SK-N-SH (cell line): ENCODE measurements at regions not wholly inside any gene's neighbourhood (a gene's known extent, or its start where the extent isn't known, plus 50 kb on each side); places are given as distances from the start of the nearest gene placed in this dataset.

ENCODE experiments used
- CTCF ChIA-PET: fragments of 300-600, 350-600 bp; formaldehyde crosslinking; extraction: SDS; loops from one replicate; lab custom pipeline; 2021; lab: Yijun Ruan, JAX
- POLR2A ChIA-PET: fragments of 350-600 bp; sonication (Branson Sonifier 250); formaldehyde crosslinking; extraction: SDS; loops from one replicate; lab custom pipeline; 2020; ENCODE audit warnings: antibody characterized with exemption, inconsistent platforms; lab: Yijun Ruan, JAX
- DNase-seq: peaks from one replicate; pipeline ENCODE4 v3.0.0; 2012
- H2AFZ ChIP-seq: fragments of 200-600 bp; sonication (generic); 2 replicates; pipeline ENCODE4 v1.8.1; 2016; ENCODE audit warnings: antibody characterized with exemption, mild to moderate bottlenecking, low read depth
- H3F3A ChIP-seq: fragments of 200-600 bp; sonication (generic); replicated peaks from 2 replicates; pipeline ENCODE3; 2016; ENCODE audit warnings: antibody characterized with exemption, mild to moderate bottlenecking; ENCODE audit not compliant: insufficient read depth
- H3K27ac ChIP-seq, 2 experiments: fragments of 200-500 bp in 1 of 2; fragments of 200-600 bp in 1 of 2; sonication (Bioruptor generic) in 1 of 2; sonication (generic), shearing (Covaris generic) in 1 of 2; 2 replicates each; pipeline versions ENCODE4 v1.5.1 to v1.6.1; 2014 to 2016; ENCODE audit warnings: low read depth in 2 of 2, inconsistent platforms in 1 of 2, low read length in 1 of 2, mild to moderate bottlenecking in 1 of 2, mixed read lengths in 1 of 2
- H3K27me3 ChIP-seq: fragments of 200-600 bp; sonication (generic), shearing (Covaris generic); 2 replicates; pipeline ENCODE4 v1.6.1; 2016; ENCODE audit warnings: mixed run types; ENCODE audit not compliant: insufficient read depth
- H3K36me3 ChIP-seq, 2 experiments: fragments of 200-500 bp in 1 of 2; fragments of 200-600 bp in 1 of 2; sonication (Bioruptor generic) in 1 of 2; sonication (generic) in 1 of 2; replicated peaks in 1 of 2; 2 replicates each; pipeline versions ENCODE3 to v1.5.1; 2014 to 2016; ENCODE audit warnings: low read length in 1 of 2, mild to moderate bottlenecking in 1 of 2; ENCODE audit not compliant: insufficient read depth in 2 of 2, control insufficient read depth in 1 of 2
- H3K4me1 ChIP-seq, 2 experiments: fragments of 200-500 bp in 1 of 2; fragments of 200-600 bp in 1 of 2; sonication (Bioruptor generic) in 1 of 2; sonication (generic), shearing (Covaris generic) in 1 of 2; 2 replicates each; pipeline versions ENCODE4 v1.5.1 to v1.6.1; 2014 to 2016; ENCODE audit warnings: low read depth in 1 of 2, low read length in 1 of 2, mixed run types in 1 of 2; ENCODE audit not compliant: insufficient read depth in 2 of 2, control insufficient read depth in 1 of 2
- H3K4me2 ChIP-seq: fragments of 200-600 bp; sonication (generic), shearing (Covaris generic); 2 replicates; pipeline ENCODE4 v1.6.1; 2017; ENCODE audit warnings: mixed run types
- H3K4me3 ChIP-seq, 2 experiments: fragments of 200-500 bp in 1 of 2; fragments of 200-600 bp in 1 of 2; sonication (Bioruptor generic) in 1 of 2; sonication (generic), shearing (Covaris generic) in 1 of 2; 2 replicates each; pipeline versions ENCODE4 v1.5.1 to v1.8.1; 2014 to 2016; ENCODE audit warnings: low read depth in 2 of 2, inconsistent platforms in 1 of 2, low read length in 1 of 2, mild to moderate bottlenecking in 1 of 2, mixed read lengths in 1 of 2, moderate library complexity in 1 of 2
- H3K79me2 ChIP-seq: fragments of 200-600 bp; sonication (generic); 2 replicates; pipeline ENCODE4 v1.8.1; 2017; ENCODE audit warnings: mild to moderate bottlenecking; ENCODE audit not compliant: insufficient read depth
- H3K9ac ChIP-seq: fragments of 200-600 bp; sonication (generic); 2 replicates; pipeline ENCODE4 v1.6.1; 2017; ENCODE audit warnings: mixed run types
- H3K9me2 ChIP-seq: fragments of 200-600 bp; sonication (generic); 2 replicates; pipeline ENCODE4 v1.6.1; 2017; ENCODE audit warnings: mixed run types
- H3K9me3 ChIP-seq: fragments of 200-600 bp; sonication (generic); 2 replicates; pipeline ENCODE4 v1.6.1; 2017; ENCODE audit warnings: mixed run types, mild to moderate bottlenecking, moderate library complexity
- H4K20me1 ChIP-seq: fragments of 200-600 bp; sonication (generic); 2 replicates; pipeline ENCODE4 v1.6.1; 2017; ENCODE audit warnings: mild to moderate bottlenecking, mixed run types; ENCODE audit not compliant: insufficient read depth
- EP300 ChIP-seq, 2 experiments: IDR thresholded peaks; 2 replicates each; pipeline versions ENCODE4 v1.4.0 to v1.6.1; 2012; ENCODE audit warnings: borderline replicate concordance in 1 of 2, low read depth in 1 of 2, low read length in 1 of 2
- EZH2phosphoT487 ChIP-seq: fragments of 200-600 bp; sonication (generic); IDR thresholded peaks from 2 replicates; pipeline ENCODE4 v1.6.1; 2017; ENCODE audit warnings: low read depth, mixed run types, mild to moderate bottlenecking, antibody characterized with exemption, moderate library complexity, borderline replicate concordance
- GATA2 ChIP-seq: sonication (generic); formaldehyde crosslinking; IDR thresholded peaks from 2 replicates; pipeline ENCODE4 v1.5.0; 2020; ENCODE audit warnings: mild to moderate bottlenecking, missing genetic modification reagents
- JUND ChIP-seq: IDR thresholded peaks from 2 replicates; pipeline ENCODE4 v1.4.0; 2012
- MEF2A ChIP-seq: IDR thresholded peaks from 2 replicates; pipeline ENCODE4 v1.4.0; 2012; ENCODE audit warnings: low read depth, borderline replicate concordance
- MXI1 ChIP-seq: IDR thresholded peaks from 2 replicates; pipeline ENCODE4 v1.6.1; 2012; ENCODE audit warnings: mild to moderate bottlenecking, low read depth, low read length, improper control_type of control experiment
- RFX5 ChIP-seq: IDR thresholded peaks from 2 replicates; pipeline ENCODE4 v1.6.1; 2012; ENCODE audit warnings: mild to moderate bottlenecking, improper control_type of control experiment, low read length
- RXRA ChIP-seq: IDR thresholded peaks from 2 replicates; pipeline ENCODE4 v1.4.0; 2012; ENCODE audit warnings: low read depth, mild to moderate bottlenecking, borderline replicate concordance
- SIN3A ChIP-seq: IDR thresholded peaks from 2 replicates; pipeline ENCODE4 v1.6.1; 2012; ENCODE audit warnings: low read depth, mild to moderate bottlenecking, low read length, moderate library complexity, borderline replicate concordance
- SMC3 ChIP-seq: IDR thresholded peaks from 2 replicates; pipeline ENCODE4 v1.6.1; 2012; ENCODE audit warnings: low read depth, low read length, improper control_type of control experiment
- WGBS: methylation state at CpG from one replicate; pipeline ENCODE4 v1.1.6; 2017; ENCODE audit warnings: low lambda C conversion rate; 5-methylcytosine and 5-hydroxymethylcytosine counted together
- TF ChIP-seq, protein P1 (sequence below): fragments of 150-350 bp; IDR thresholded peaks from 2 replicates; pipeline ENCODE4 v1.6.1; 2017; ENCODE audit warnings: antibody characterized with exemption, low read length, low read depth, borderline replicate concordance
- TF ChIP-seq, protein P2 (sequence below): IDR thresholded peaks from 2 replicates; pipeline ENCODE4 v1.6.1; 2012; ENCODE audit warnings: mild to moderate bottlenecking, low read depth, low read length, moderate library complexity

DNA sequence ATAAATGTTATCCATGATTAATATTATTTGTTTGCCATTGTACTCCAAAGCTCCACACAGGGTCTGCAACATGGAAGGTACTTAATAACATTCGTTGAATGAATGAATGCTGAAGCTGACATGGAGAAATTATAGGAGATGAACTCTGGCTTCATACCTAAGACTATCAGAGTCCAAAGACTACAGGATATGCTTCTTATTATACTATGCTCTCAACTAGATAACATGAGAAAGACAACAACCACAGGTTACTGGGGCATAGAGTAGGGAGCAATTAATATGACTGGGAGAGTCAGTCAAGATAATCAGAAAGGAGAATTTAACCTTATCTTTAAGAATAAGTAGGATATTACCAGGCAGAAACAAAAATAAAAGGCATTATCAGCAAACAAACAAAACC, 236.3 kb upstream of the SOX5 start:
- H3K36me3 ChIP-seq: no peaks in the 10 kb centered on the region
- H3K27ac ChIP-seq: no peak overlapping the region
- H3K4me3 ChIP-seq: no peak overlapping the region
- H2AFZ ChIP-seq: no peak overlapping the region
- TF ChIP-seq, protein P1, sequence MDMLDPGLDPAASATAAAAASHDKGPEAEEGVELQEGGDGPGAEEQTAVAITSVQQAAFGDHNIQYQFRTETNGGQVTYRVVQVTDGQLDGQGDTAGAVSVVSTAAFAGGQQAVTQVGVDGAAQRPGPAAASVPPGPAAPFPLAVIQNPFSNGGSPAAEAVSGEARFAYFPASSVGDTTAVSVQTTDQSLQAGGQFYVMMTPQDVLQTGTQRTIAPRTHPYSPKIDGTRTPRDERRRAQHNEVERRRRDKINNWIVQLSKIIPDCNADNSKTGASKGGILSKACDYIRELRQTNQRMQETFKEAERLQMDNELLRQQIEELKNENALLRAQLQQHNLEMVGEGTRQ: no peak
- TF ChIP-seq JUND (no peak), RFX5 (no peak), RXRA (no peak), EP300 (IDR thresholded peaks at IDR 0.05; ENCODE audit: borderline replicate concordance in 1 of 2, low read depth in 1 of 2, low read length in 1 of 2) (no peak)
- TF ChIP-seq, protein P2, sequence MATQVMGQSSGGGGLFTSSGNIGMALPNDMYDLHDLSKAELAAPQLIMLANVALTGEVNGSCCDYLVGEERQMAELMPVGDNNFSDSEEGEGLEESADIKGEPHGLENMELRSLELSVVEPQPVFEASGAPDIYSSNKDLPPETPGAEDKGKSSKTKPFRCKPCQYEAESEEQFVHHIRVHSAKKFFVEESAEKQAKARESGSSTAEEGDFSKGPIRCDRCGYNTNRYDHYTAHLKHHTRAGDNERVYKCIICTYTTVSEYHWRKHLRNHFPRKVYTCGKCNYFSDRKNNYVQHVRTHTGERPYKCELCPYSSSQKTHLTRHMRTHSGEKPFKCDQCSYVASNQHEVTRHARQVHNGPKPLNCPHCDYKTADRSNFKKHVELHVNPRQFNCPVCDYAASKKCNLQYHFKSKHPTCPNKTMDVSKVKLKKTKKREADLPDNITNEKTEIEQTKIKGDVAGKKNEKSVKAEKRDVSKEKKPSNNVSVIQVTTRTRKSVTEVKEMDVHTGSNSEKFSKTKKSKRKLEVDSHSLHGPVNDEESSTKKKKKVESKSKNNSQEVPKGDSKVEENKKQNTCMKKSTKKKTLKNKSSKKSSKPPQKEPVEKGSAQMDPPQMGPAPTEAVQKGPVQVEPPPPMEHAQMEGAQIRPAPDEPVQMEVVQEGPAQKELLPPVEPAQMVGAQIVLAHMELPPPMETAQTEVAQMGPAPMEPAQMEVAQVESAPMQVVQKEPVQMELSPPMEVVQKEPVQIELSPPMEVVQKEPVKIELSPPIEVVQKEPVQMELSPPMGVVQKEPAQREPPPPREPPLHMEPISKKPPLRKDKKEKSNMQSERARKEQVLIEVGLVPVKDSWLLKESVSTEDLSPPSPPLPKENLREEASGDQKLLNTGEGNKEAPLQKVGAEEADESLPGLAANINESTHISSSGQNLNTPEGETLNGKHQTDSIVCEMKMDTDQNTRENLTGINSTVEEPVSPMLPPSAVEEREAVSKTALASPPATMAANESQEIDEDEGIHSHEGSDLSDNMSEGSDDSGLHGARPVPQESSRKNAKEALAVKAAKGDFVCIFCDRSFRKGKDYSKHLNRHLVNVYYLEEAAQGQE: no peak
- no peaks in the 10 kb centered on the region for H3K27me3 ChIP-seq
- DNase-seq: no peak
- no peaks in the 10 kb centered on the region for H3K79me2 ChIP-seq
- ChIA-PET POLR2A (no interaction called here), CTCF (no interaction called here)
- H3K9me3 ChIP-seq: no peaks in the 10 kb centered on the region
- no peaks in the 10 kb centered on the region for H3F3A ChIP-seq
- H3K4me2 ChIP-seq: no peak overlapping the region
- no peaks in the 10 kb centered on the region for H3K9me2 ChIP-seq
- H3K4me1 ChIP-seq: no peaks in the 10 kb centered on the region; a peak in 1 of 4 replicates
- no peak overlapping the region for H3K9ac ChIP-seq
- 30% methylated on average over 1 of the region's 1 CpG for WGBS
- no peaks in the 10 kb centered on the region for H4K20me1 ChIP-seq

DNA sequence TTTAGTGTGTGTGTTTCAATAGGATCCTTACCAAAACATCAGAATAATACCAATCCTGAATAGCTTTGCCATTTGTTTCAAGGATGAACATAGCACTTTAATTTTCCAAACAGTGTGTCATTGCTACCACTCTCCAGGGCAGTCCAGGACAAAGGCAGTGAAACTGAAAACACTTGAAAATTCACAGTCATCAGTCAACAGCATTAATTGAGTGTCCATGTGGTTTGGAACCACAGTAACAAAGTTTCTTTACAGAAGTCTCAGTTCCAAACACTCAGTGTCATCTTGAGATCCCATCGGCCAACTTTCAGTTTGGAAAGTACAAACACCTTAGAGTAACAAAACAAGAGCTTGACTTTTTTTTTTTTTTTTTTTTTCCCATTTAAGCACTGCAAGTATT, 228.4 kb upstream of the SOX5 start:
- Histone ChIP-seq H3K36me3 (no peaks in the 10 kb centered on the region), H3K27ac (no peak overlapping the region), H3F3A (no peaks in the 10 kb centered on the region), H3K4me1 (no peaks in the 10 kb centered on the region), H3K9me3 (no peaks in the 10 kb centered on the region), H4K20me1 (no peaks in the 10 kb centered on the region), H3K4me3 (no peak overlapping the region), H3K27me3 (no peaks in the 10 kb centered on the region), H2AFZ (no peak overlapping the region), H3K9ac (no peak overlapping the region), H3K9me2 (no peaks in the 10 kb centered on the region), H3K79me2 (no peaks in the 10 kb centered on the region), H3K4me2 (no peak overlapping the region)
- ChIA-PET CTCF (no interaction called here), POLR2A (no interaction called here)
- TF ChIP-seq GATA2 (no peak), EZH2phosphoT487 (no peak), MXI1 (no peak), SMC3 (no peak), RFX5 (no peak), SIN3A (no peak), MEF2A (no peak)
- TF ChIP-seq, protein P2: no peak
- DNase-seq: no peak
- 75% methylated on average over 1 of the region's 1 CpG for WGBS
